Omental fat pad (tissue), 3 donors: ENCODE measurements at regions not wholly inside any gene's neighbourhood (a gene's known extent, or its start where the extent isn't known, plus 50 kb on each side); places are given as distances from the start of the nearest gene placed in this dataset.

Experiments used
- ATAC-seq: fragments of 150-250 bp; one replicate; pipeline ENCODE4 v1.9.1; 2016; ENCODE audit warnings: mild to moderate bottlenecking, moderate library complexity; ENCODE audit not compliant: low FRiP score
- DNase-seq: peaks from one replicate; pipeline ENCODE4 v3.0.0-alpha.2; 2019; ENCODE audit warnings: low spot score
- CTCF ChIP-seq, 3 donors: fragments of 450-650 bp; IDR thresholded peaks; one replicate each; pipeline ENCODE4 v1.5.1; 2016 to 2017; ENCODE audit warnings: antibody characterized with exemption in 3 of 3, mild to moderate bottlenecking in 3 of 3, moderate library complexity in 2 of 3

- no peak for ATAC-seq
- no peak for DNase-seq
- no peak for TF ChIP-seq CTCF (IDR thresholded peaks at IDR 0.05)
Measured at GRCh38 chr3:153956613-153957012, 164.6 kb upstream of the ARHGEF26 start.

DNA sequence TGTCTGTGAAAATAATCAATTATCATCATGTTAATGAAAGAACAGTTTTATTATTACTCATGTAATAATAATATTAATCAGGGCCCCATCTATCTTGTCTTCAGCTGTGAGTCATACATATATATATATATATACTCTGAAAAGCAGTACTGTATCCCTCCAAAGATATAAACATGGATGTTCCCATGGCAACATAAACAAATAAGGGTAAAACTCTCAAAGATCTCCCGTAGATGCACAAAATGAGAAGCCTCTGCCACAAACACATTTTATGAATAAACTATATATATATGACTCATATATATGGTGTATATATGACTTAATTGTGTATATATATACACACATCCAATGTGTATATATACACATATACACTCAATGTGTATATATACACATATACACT lies 163.8 kb upstream of the ARHGEF26 start:
- TF ChIP-seq CTCF (IDR thresholded peaks at IDR 0.05), result no peak
- ATAC-seq (no peak), DNase-seq (no peak)

- peak; percentile 86 for ATAC-seq
- TF ChIP-seq CTCF (IDR thresholded peaks at IDR 0.05), result no peak
- DNase-seq, result no peak
Measured at GRCh38 chr3:153958635-153959595, 162.3 kb upstream of the ARHGEF26 start.

DNA sequence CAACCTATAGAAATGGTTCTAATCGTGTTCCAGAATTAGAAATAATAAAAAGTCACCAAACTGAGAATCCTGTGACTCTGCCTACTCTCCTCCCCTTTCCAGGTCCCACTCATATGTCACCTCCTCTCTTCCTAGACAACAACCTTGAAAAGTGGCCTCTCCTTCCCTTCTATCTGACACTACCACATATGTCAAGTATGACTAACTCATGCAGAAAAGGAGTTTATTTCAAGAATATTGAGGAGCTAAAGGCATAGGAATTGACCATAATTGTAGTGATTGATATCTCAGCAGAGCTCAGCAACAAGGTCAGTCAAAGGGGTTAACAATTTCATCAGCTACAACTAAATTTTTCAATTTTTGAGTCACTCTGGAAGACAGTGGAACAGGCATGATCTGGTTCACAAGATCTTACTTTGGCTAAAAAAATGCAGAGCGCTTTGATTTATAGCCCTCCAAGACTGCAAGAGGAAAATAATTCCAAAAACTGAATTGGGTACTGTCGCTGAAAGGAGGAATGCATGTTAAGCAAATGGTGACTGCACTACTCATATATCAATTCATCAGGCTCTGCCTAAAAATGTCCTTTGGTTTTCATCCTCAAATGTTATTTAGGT lies 160.6 kb upstream of the ARHGEF26 start:
- ATAC-seq, result no peak
- no peak for TF ChIP-seq CTCF (IDR thresholded peaks at IDR 0.05)
- no peak for DNase-seq

- no peak for TF ChIP-seq CTCF (IDR thresholded peaks at IDR 0.05)
- ATAC-seq (no peak), DNase-seq (no peak)
Measured at GRCh38 chr3:153961494-153961893, 159.7 kb upstream of the ARHGEF26 start.

GRCh38 chr3:153963012-153963411 lies 158.2 kb upstream of the ARHGEF26 start:
- ATAC-seq (no peak), DNase-seq (no peak)
- TF ChIP-seq CTCF (IDR thresholded peaks at IDR 0.05), result no peak
